ENCODE measurements at regions not wholly inside any gene's neighbourhood (a gene's known extent, or its start where the extent isn't known, plus 50 kb on each side); places are given as distances from the start of the nearest gene placed in this dataset.

GRCh38 chr6:108763931-108764579 is 84.2 kb upstream of the ARMC2 start:
- no peak for TF ChIP-seq POLR2A (IDR thresholded peaks at IDR 0.05)
- TF ChIP-seq EP300 (IDR thresholded peaks at IDR 0.05), result no peak
